ENCODE measurements at regions not wholly inside any gene's neighbourhood (a gene's known extent, or its start where the extent isn't known, plus 50 kb on each side); places are given as distances from the start of the nearest gene placed in this dataset.

- DNase-seq = no peak
Observed at GRCh38 chr1:201660931-201661822, 122.2 kb downstream of the NAV1 start.

- DNase-seq = no peak
Observed at GRCh38 chr1:201661823-201662359, 123.0 kb downstream of the NAV1 start.

- DNase-seq = no peak
Observed at GRCh38 chr1:201662646-201663045, 123.7 kb downstream of the NAV1 start.

GRCh38 chr1:201663491-201664113 lies 124.7 kb downstream of the NAV1 start:
- DNase-seq = no peak

- no peak for DNase-seq
Observed at GRCh38 chr1:201665036-201665435, 126.1 kb downstream of the NAV1 start.

- no peak for DNase-seq
Observed at GRCh38 chr1:201666102-201666501, 127.2 kb downstream of the NAV1 start.

GRCh38 chr1:201666645-201667044 lies 127.7 kb downstream of the NAV1 start:
- DNase-seq = no peak

- no peak for DNase-seq
Observed at GRCh38 chr1:201667479-201667878, 128.6 kb downstream of the NAV1 start.

GRCh38 chr1:201670517-201670916 lies 131.6 kb downstream of the NAV1 start:
- no peak for DNase-seq

GRCh38 chr1:201672685-201673084 lies 133.8 kb downstream of the NAV1 start:
- no peak for DNase-seq

GRCh38 chr1:201673093-201673492 lies 134.2 kb downstream of the NAV1 start:
- no peak for DNase-seq

GRCh38 chr1:201673915-201674314 lies 135.0 kb downstream of the NAV1 start:
- no peak for DNase-seq

GRCh38 chr1:201675143-201675542 lies 136.2 kb downstream of the NAV1 start:
- no peak for DNase-seq

GRCh38 chr1:201676197-201676596 lies 137.3 kb downstream of the NAV1 start:
- DNase-seq = no peak

- no peak for DNase-seq
Observed at GRCh38 chr1:201676641-201677040, 137.7 kb downstream of the NAV1 start.

- DNase-seq = no peak
Observed at GRCh38 chr1:201678264-201679101, 139.6 kb downstream of the NAV1 start.

GRCh38 chr1:201681375-201681774 lies 142.4 kb downstream of the NAV1 start:
- no peak for DNase-seq

- DNase-seq = no peak
Observed at GRCh38 chr1:201682964-201683363, 144.0 kb downstream of the NAV1 start.

- DNase-seq = no peak
Observed at GRCh38 chr1:201683397-201683796, 144.5 kb downstream of the NAV1 start.

- no peak for DNase-seq
Observed at GRCh38 chr1:201685485-201685884, 143.5 kb upstream of the IPO9 start.

- DNase-seq = no peak
Observed at GRCh38 chr1:201686714-201687455, 142.1 kb upstream of the IPO9 start.

- DNase-seq = no peak
Observed at GRCh38 chr1:201688514-201688913, 140.4 kb upstream of the IPO9 start.
